Fibroblast of villous mesenchyme (primary cell): ENCODE measurements at regions not wholly inside any gene's neighbourhood (a gene's known extent, or its start where the extent isn't known, plus 50 kb on each side); places are given as distances from the start of the nearest gene placed in this dataset.

Source experiments
- DNase-seq: peaks from one replicate; pipeline ENCODE4 v3.0.0-alpha.2; 2010; ENCODE audit warnings: low read depth
- H3K4me3 ChIP-seq: 2 replicates; pipeline ENCODE4 v1.5.1; 2011; ENCODE audit warnings: low read depth, mild to moderate bottlenecking, low read length
- TF ChIP-seq, protein P1 (sequence below): IDR thresholded peaks from 2 replicates; pipeline ENCODE4 v1.5.1; 2012; ENCODE audit warnings: low read depth, mild to moderate bottlenecking, low read length; ENCODE audit not compliant: insufficient read depth

DNA sequence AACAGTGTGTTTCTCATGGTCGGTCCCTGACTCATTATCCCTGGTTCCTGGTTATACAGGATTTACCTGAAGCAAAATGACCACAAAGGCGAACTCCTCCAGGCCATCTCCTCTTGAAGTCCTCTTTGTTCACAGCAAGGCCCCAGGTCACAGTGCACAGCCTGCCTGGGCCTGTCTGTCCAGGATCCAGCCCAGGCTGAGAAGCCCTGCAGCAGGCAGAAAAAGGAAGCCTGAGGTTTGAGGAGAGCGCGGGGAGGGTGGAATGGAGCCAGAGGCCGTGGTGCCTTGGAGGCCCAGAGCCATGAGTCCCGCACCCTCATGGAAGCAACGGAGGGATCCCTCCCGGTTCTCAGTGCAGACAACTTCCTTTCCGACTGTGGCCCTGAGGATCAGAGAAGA, 136.8 kb upstream of the IRF2BP2 start:
- no peak for DNase-seq
- no peak overlapping the region for H3K4me3 ChIP-seq
- TF ChIP-seq, protein P1, sequence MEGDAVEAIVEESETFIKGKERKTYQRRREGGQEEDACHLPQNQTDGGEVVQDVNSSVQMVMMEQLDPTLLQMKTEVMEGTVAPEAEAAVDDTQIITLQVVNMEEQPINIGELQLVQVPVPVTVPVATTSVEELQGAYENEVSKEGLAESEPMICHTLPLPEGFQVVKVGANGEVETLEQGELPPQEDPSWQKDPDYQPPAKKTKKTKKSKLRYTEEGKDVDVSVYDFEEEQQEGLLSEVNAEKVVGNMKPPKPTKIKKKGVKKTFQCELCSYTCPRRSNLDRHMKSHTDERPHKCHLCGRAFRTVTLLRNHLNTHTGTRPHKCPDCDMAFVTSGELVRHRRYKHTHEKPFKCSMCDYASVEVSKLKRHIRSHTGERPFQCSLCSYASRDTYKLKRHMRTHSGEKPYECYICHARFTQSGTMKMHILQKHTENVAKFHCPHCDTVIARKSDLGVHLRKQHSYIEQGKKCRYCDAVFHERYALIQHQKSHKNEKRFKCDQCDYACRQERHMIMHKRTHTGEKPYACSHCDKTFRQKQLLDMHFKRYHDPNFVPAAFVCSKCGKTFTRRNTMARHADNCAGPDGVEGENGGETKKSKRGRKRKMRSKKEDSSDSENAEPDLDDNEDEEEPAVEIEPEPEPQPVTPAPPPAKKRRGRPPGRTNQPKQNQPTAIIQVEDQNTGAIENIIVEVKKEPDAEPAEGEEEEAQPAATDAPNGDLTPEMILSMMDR, result no peak

- TF ChIP-seq, protein P1, result no peak
- DNase-seq, result no peak
- no peak overlapping the region for H3K4me3 ChIP-seq
These were observed 136.1 kb upstream of the IRF2BP2 start for GRCh38 chr1:234745844-234746797.

DNA sequence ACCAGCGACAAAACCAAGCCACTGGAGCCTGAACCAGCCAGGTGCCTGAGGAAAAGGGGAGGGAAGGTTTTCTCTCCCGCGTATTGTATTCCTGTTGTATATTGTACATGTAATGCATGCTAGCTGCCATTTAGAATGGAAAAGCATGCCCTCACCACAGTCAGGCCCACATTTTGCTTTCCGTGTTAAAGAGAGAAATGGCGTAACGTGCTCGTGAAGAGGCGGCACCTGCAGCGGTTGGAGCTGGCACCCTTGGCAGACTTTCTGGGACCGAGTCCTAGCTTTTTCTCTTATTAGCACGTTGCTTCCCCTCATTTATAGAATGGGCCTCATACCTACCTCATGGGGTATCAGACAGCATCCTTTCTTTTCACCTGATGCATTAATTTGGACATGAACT, 135.3 kb upstream of the IRF2BP2 start:
- DNase-seq, result no peak
- TF ChIP-seq, protein P1, result no peak
- no peak overlapping the region for H3K4me3 ChIP-seq

- no peak overlapping the region for H3K4me3 ChIP-seq
- TF ChIP-seq, protein P1, result no peak
- DNase-seq, result no peak
These were observed 134.0 kb upstream of the IRF2BP2 start for GRCh38 chr1:234743791-234744611.

DNA sequence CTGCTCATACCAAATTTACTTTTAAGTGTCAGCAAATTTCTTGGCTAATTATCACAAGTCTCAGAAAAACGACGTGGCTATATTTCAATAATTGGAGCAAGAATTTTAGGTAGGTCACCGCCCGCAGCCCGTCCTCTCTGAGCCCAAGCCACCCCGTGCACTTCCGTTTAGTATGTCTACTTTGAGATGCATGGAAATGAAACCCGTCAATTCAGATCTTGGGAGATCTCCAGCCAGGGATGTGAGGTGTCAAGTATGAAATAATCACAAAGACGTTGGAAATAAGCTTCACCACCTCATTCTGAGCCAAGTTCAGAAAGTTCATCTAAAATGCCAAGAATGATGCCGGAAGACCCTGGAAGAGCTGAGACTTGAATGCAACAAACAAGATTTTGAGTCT, 132.6 kb upstream of the IRF2BP2 start:
- DNase-seq, result no peak
- no peak overlapping the region for H3K4me3 ChIP-seq
- TF ChIP-seq, protein P1, result no peak

DNA sequence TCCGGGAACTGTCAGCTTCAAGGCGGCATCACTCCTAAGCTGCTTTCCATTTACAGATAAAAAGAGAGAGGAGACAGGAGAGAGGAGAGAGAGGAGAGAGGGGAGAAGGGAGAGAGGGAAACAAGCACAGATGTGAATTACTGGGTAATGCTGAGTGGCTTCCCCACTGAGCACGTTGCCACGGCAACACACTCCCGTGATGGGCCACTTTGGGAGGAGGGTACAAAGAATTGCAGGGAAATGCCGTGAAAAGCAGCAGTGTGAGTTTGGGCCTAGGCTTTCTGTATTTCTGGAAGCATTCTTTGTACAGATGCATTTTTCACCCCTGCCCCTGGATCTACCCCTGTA, 128.0 kb upstream of the IRF2BP2 start:
- no peak overlapping the region for H3K4me3 ChIP-seq
- TF ChIP-seq, protein P1, result no peak
- no peak for DNase-seq
